GM19043 (cell line): ENCODE measurements at regions not wholly inside any gene's neighbourhood (a gene's known extent, or its start where the extent isn't known, plus 50 kb on each side); places are given as distances from the start of the nearest gene placed in this dataset.

Source experiments
- ATAC-seq: cut with Tn5 transposase; IDR thresholded peaks from one replicate; pipeline ENCODE4 v1.9.1; 2021; ENCODE audit warnings: low read depth; ENCODE audit not compliant: unreplicated experiment

- no peak for ATAC-seq
These were observed 544.1 kb downstream of the HTR7 start for GRCh38 chr10:90313576-90314325.

- ATAC-seq: no peak
These were observed 543.1 kb downstream of the HTR7 start for GRCh38 chr10:90314718-90315117.

- ATAC-seq: no peak
These were observed 540.7 kb downstream of the HTR7 start for GRCh38 chr10:90317172-90317571.

GRCh38 chr10:90318659-90319058 lies 539.2 kb downstream of the HTR7 start:
- ATAC-seq: no peak

- ATAC-seq: peak; percentile 82
These were observed 538.5 kb downstream of the HTR7 start for GRCh38 chr10:90319188-90319914.

- no peak for ATAC-seq
These were observed 536.6 kb downstream of the HTR7 start for GRCh38 chr10:90321132-90321816.

GRCh38 chr10:90326498-90327267 lies 531.2 kb downstream of the HTR7 start:
- ATAC-seq: no peak

- ATAC-seq: no peak
These were observed 530.2 kb downstream of the HTR7 start for GRCh38 chr10:90327611-90328010.

GRCh38 chr10:90328459-90328858 lies 529.4 kb downstream of the HTR7 start:
- ATAC-seq: no peak

- no peak for ATAC-seq
These were observed 528.9 kb downstream of the HTR7 start for GRCh38 chr10:90328896-90329295.

- no peak for ATAC-seq
These were observed 520.5 kb downstream of the HTR7 start for GRCh38 chr10:90337316-90337715.

GRCh38 chr10:90342480-90342879 lies 515.4 kb downstream of the HTR7 start:
- no peak for ATAC-seq

GRCh38 chr10:90344226-90344625 lies 513.6 kb downstream of the HTR7 start:
- ATAC-seq: no peak

- ATAC-seq: no peak
These were observed 510.6 kb downstream of the HTR7 start for GRCh38 chr10:90347239-90347638.

- ATAC-seq: no peak
These were observed 507.7 kb downstream of the HTR7 start for GRCh38 chr10:90350122-90350521.

GRCh38 chr10:90352288-90352687 lies 505.6 kb downstream of the HTR7 start:
- ATAC-seq: no peak

GRCh38 chr10:90354914-90355313 lies 502.9 kb downstream of the HTR7 start:
- ATAC-seq: no peak

- no peak for ATAC-seq
These were observed 493.9 kb downstream of the HTR7 start for GRCh38 chr10:90363799-90364483.

GRCh38 chr10:90372451-90372850 lies 485.4 kb downstream of the HTR7 start:
- ATAC-seq: no peak

- ATAC-seq: no peak
These were observed 483.9 kb downstream of the HTR7 start for GRCh38 chr10:90373911-90374310.
